Parathyroid adenoma (tissue), 2 donors: ENCODE measurements at regions not wholly inside any gene's neighbourhood (a gene's known extent, or its start where the extent isn't known, plus 50 kb on each side); places are given as distances from the start of the nearest gene placed in this dataset.

ENCODE experiments used
- H2AFZ ChIP-seq: fragments of 300-600 bp; sonication (generic); one replicate; pipeline ENCODE4 v1.7.0; 2017; ENCODE audit warnings: antibody characterized with exemption, mild to moderate bottlenecking
- H3K27ac ChIP-seq: fragments of 300-600 bp; sonication (generic); one replicate; pipeline ENCODE4 v1.7.0; 2017
- H3K27me3 ChIP-seq: fragments of 300-600 bp; sonication (generic); one replicate; pipeline ENCODE4 v1.7.0; 2017; ENCODE audit warnings: low read length; ENCODE audit not compliant: control insufficient read depth, insufficient read depth
- H3K36me3 ChIP-seq: fragments of 300-600 bp; sonication (generic); one replicate; pipeline ENCODE4 v1.7.0; 2017; ENCODE audit warnings: low read length; ENCODE audit not compliant: control insufficient read depth, insufficient read depth
- H3K4me1 ChIP-seq: fragments of 300-600 bp; sonication (generic); one replicate; pipeline ENCODE4 v1.7.0; 2017; ENCODE audit warnings: control low read depth
- H3K4me2 ChIP-seq: fragments of 300-600 bp; sonication (generic); one replicate; pipeline ENCODE4 v1.7.0; 2017; ENCODE audit warnings: low read length
- H3K4me3 ChIP-seq: fragments of 300-600 bp; sonication (generic); one replicate; pipeline ENCODE4 v1.7.0; 2017; ENCODE audit warnings: low read depth, low read length
- H3K79me2 ChIP-seq: fragments of 300-600 bp; sonication (generic); one replicate; pipeline ENCODE4 v1.7.0; 2017; ENCODE audit warnings: control low read depth
- H3K9ac ChIP-seq: fragments of 300-600 bp; sonication (generic); one replicate; pipeline ENCODE4 v1.7.0; 2017; ENCODE audit warnings: mild to moderate bottlenecking
- H3K9me3 ChIP-seq: fragments of 300-600 bp; sonication (generic); one replicate; pipeline ENCODE4 v1.7.0; 2017; ENCODE audit warnings: low read length; ENCODE audit not compliant: control insufficient read depth
- TF ChIP-seq, protein P1 (sequence below): fragments of 300-600 bp; sonication (generic); IDR thresholded peaks from one replicate; pipeline ENCODE4 v1.7.0; 2017; ENCODE audit warnings: antibody characterized with exemption, mild to moderate bottlenecking
- donor health status: primary hyperparathyroidism.

DNA sequence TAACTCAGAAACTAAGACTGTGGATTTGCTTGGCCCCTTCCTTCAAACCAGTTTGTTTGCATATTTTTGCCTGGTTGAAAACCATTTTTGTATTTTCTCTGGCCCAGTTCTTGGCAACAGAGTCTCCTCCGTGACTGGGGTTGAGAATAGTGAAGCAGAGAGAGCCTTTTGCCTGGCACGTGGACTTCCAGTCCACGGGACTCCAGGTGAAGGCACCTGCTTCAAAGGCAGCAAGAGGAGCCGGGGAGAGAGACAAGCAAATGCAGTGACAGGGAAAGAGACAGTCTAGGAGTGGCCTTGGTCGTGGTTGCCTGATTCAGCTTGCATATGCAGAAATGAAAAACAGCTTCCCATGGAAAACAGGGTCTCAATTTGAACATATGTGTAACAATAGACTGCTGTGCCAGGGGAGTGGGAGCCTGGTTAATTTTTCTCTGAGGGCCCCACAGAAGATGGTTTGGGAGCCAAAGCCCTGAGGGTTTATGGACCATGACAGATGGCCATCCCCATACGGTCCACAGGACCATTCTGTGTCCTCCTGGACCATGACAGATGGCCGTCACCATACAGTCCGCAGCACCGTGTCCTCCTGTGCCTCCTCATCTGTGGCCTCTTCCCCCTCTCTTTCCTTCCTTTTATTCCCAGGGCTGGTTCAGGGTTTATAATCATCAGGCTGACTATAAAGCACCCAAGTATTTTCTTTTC, 272.2 kb upstream of the RASGEF1B start:
- Histone ChIP-seq H3K4me3 (no peak overlapping the region), H3K27ac (no peak overlapping the region), H3K79me2 (no peaks in the 10 kb centered on the region), H3K9ac (no peak overlapping the region), H3K9me3 (no peaks in the 10 kb centered on the region), H3K4me1 (no peaks in the 10 kb centered on the region), H3K4me2 (no peak overlapping the region), H3K36me3 (no peaks in the 10 kb centered on the region), H3K27me3 (no peaks in the 10 kb centered on the region), H2AFZ (no peak overlapping the region)
- TF ChIP-seq, protein P1, sequence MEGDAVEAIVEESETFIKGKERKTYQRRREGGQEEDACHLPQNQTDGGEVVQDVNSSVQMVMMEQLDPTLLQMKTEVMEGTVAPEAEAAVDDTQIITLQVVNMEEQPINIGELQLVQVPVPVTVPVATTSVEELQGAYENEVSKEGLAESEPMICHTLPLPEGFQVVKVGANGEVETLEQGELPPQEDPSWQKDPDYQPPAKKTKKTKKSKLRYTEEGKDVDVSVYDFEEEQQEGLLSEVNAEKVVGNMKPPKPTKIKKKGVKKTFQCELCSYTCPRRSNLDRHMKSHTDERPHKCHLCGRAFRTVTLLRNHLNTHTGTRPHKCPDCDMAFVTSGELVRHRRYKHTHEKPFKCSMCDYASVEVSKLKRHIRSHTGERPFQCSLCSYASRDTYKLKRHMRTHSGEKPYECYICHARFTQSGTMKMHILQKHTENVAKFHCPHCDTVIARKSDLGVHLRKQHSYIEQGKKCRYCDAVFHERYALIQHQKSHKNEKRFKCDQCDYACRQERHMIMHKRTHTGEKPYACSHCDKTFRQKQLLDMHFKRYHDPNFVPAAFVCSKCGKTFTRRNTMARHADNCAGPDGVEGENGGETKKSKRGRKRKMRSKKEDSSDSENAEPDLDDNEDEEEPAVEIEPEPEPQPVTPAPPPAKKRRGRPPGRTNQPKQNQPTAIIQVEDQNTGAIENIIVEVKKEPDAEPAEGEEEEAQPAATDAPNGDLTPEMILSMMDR = no peak

GRCh38 chr4:81740487-81740886, 268.8 kb upstream of the RASGEF1B start:
- TF ChIP-seq, protein P1 = no peak
- Histone ChIP-seq H3K9me3 (no peaks in the 10 kb centered on the region), H3K27me3 (no peaks in the 10 kb centered on the region), H3K9ac (no peak overlapping the region), H3K27ac (no peak overlapping the region), H3K79me2 (no peaks in the 10 kb centered on the region), H3K4me2 (no peak overlapping the region), H3K4me3 (no peak overlapping the region), H3K36me3 (no peaks in the 10 kb centered on the region), H3K4me1 (no peaks in the 10 kb centered on the region), H2AFZ (no peak overlapping the region)

DNA sequence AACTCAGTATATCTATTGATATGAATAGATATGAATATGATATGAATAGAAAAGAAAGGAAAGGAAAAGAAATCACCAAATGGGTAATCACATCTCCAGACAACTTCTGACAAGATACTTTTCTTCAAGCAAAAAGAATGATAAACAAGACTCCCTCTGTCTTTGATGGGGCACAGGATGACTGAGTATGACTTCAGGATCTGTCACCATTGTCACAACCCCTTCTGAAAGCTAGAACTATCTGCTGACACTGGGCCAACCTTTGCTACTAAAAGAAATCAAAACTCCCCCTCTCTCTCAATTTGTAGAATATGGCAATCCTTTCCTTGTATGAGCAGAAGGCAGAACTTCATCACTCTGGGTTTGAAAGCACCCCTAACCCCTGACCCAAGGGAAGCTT, 267.2 kb upstream of the RASGEF1B start:
- TF ChIP-seq, protein P1 = no peak
- Histone ChIP-seq H3K27ac (no peak overlapping the region), H3K79me2 (no peaks in the 10 kb centered on the region), H3K9ac (no peak overlapping the region), H3K4me1 (no peaks in the 10 kb centered on the region), H3K4me3 (no peak overlapping the region), H3K36me3 (no peaks in the 10 kb centered on the region), H3K4me2 (no peak overlapping the region), H3K27me3 (no peaks in the 10 kb centered on the region), H3K9me3 (no peaks in the 10 kb centered on the region), H2AFZ (no peak overlapping the region)

- H3K27me3 ChIP-seq = no peaks in the 10 kb centered on the region
- no peak overlapping the region for H3K9ac ChIP-seq
- H3K36me3 ChIP-seq = no peaks in the 10 kb centered on the region
- TF ChIP-seq, protein P1 = no peak
- H3K4me3 ChIP-seq = no peak overlapping the region
- no peak overlapping the region for H3K4me2 ChIP-seq
- H3K27ac ChIP-seq = no peak overlapping the region
- no peak overlapping the region for H2AFZ ChIP-seq
- no peaks in the 10 kb centered on the region for H3K79me2 ChIP-seq
- no peaks in the 10 kb centered on the region for H3K9me3 ChIP-seq
- H3K4me1 ChIP-seq = no peaks in the 10 kb centered on the region
Measured at GRCh38 chr4:81737865-81738559, 266.3 kb upstream of the RASGEF1B start.

GRCh38 chr4:81736324-81736723, 264.6 kb upstream of the RASGEF1B start:
- no peaks in the 10 kb centered on the region for H3K9me3 ChIP-seq
- no peak overlapping the region for H3K4me3 ChIP-seq
- H3K36me3 ChIP-seq = no peaks in the 10 kb centered on the region
- no peak overlapping the region for H3K27ac ChIP-seq
- TF ChIP-seq, protein P1 = no peak
- no peak overlapping the region for H3K9ac ChIP-seq
- no peak overlapping the region for H3K4me2 ChIP-seq
- H3K27me3 ChIP-seq = no peaks in the 10 kb centered on the region
- H3K4me1 ChIP-seq = no peaks in the 10 kb centered on the region
- H3K79me2 ChIP-seq = no peaks in the 10 kb centered on the region
- no peak overlapping the region for H2AFZ ChIP-seq
